PC-3 (cell line): ENCODE measurements at regions not wholly inside any gene's neighbourhood (a gene's known extent, or its start where the extent isn't known, plus 50 kb on each side); places are given as distances from the start of the nearest gene placed in this dataset.

Source experiments
- ATAC-seq: fragments of 200-7000 bp; cut with Tn5 transposase; 2 replicates; pipeline ENCODE4 v1.9.1; 2020; ENCODE audit warnings: mild to moderate bottlenecking, moderate library complexity
- BruUV-seq: library from RNA; stranded (reverse); fragments of 400-500 nt; replicated peaks from 2 replicates; lab custom pipeline; 2021; lab: Mats Ljungman, UMichigan
- CTCF ChIA-PET: fragments of 300-600 bp; sonication (Branson Sonifier 250); formaldehyde crosslinking; loops from one replicate; lab custom pipeline; 2022; ENCODE audit warnings: antibody characterized with exemption; lab: Charles Lee
- POLR2A ChIA-PET: fragments of 300-600 bp; sonication (Branson Sonifier 250); formaldehyde crosslinking; loops from one replicate; lab custom pipeline; 2022; ENCODE audit warnings: antibody characterized with exemption; ENCODE audit not compliant: unreplicated experiment; lab: Charles Lee
- DNase-seq: peaks from one replicate; pipeline ENCODE4 v3.0.0-alpha.2; 2015
- H2AFZ ChIP-seq: fragments of 300-600 bp; sonication (generic); 2 replicates; pipeline ENCODE4 v1.6.0; 2016; ENCODE audit warnings: antibody characterized with exemption, low read length
- H3F3A ChIP-seq: fragments of 300-600 bp; sonication (generic); one replicate; pipeline ENCODE4 v1.6.0; 2017; ENCODE audit warnings: antibody characterized with exemption, low read length, control low read depth, mild to moderate bottlenecking; ENCODE audit not compliant: unreplicated experiment
- H3K27ac ChIP-seq: fragments of 300-600 bp; sonication (generic); 2 replicates; pipeline ENCODE4 v1.5.1; 2016; ENCODE audit warnings: mild to moderate bottlenecking, low read length
- H3K27me3 ChIP-seq: fragments of 300-600 bp; sonication (generic); 2 replicates; pipeline ENCODE4 v1.6.1; 2016; ENCODE audit warnings: low read length, mixed read lengths
- H3K36me3 ChIP-seq: fragments of 300-600 bp; sonication (generic); 2 replicates; pipeline ENCODE4 v1.6.1; 2016; ENCODE audit warnings: low read depth, mixed run types, low read length, mixed read lengths
- H3K4me1 ChIP-seq: fragments of 300-600 bp; sonication (generic); 2 replicates; pipeline ENCODE4 v1.5.1; 2016; ENCODE audit warnings: low read length; ENCODE audit not compliant: insufficient read depth
- H3K4me2 ChIP-seq: fragments of 300-600 bp; sonication (generic); 2 replicates; pipeline ENCODE4 v1.6.0; 2016; ENCODE audit warnings: low read length
- H3K4me3 ChIP-seq: fragments of 300-600 bp; sonication (generic); 2 replicates; pipeline ENCODE4 v1.5.1; 2016; ENCODE audit warnings: mild to moderate bottlenecking, low read length, mixed read lengths
- H3K79me2 ChIP-seq: fragments of 300-600 bp; sonication (generic); 2 replicates; pipeline ENCODE4 v1.6.1; 2017; ENCODE audit warnings: low read length, mixed read lengths
- H3K9ac ChIP-seq: fragments of 300-600 bp; sonication (generic); 2 replicates; pipeline ENCODE4 v1.6.0; 2016; ENCODE audit warnings: mild to moderate bottlenecking, low read length
- H3K9me2 ChIP-seq: fragments of 300-600 bp; sonication (generic); replicated peaks from 2 replicates; pipeline ENCODE4 v1.6.1; 2016; ENCODE audit warnings: mixed run types, low read length, mixed read lengths
- H3K9me3 ChIP-seq: fragments of 300-600 bp; sonication (generic); 2 replicates; pipeline ENCODE4 v1.6.1; 2016; ENCODE audit warnings: low read length, mixed read lengths
- H4K20me1 ChIP-seq: fragments of 300-600 bp; sonication (generic); 2 replicates; pipeline ENCODE4 v1.6.1; 2016; ENCODE audit warnings: low read length, mixed read lengths
- CTCF ChIP-seq: fragments of 300-600 bp; sonication (generic); conservative IDR thresholded peaks from 2 replicates; pipeline ENCODE4 v1.5.1; 2017; ENCODE audit warnings: antibody characterized with exemption, low read depth, mild to moderate bottlenecking, low read length
- EZH2 ChIP-seq: fragments of 300-600 bp; sonication (generic); IDR thresholded peaks from one replicate; pipeline ENCODE4 v1.6.1; 2017; ENCODE audit warnings: antibody characterized with exemption, mild to moderate bottlenecking, low read length; ENCODE audit not compliant: unreplicated experiment
- EZH2phosphoT487 ChIP-seq: fragments of 300-600 bp; sonication (generic); IDR thresholded peaks from 2 replicates; pipeline ENCODE4 v1.6.1; 2018; ENCODE audit warnings: mild to moderate bottlenecking, antibody characterized with exemption, low read length, borderline replicate concordance
- intact Hi-C: fragments of 100-400 bp; cut with micrococcal nuclease; formaldehyde crosslinking; loops from 2 replicates; pipeline ENCODE4 v1.9.0; 2023

- no TSS peak for BruUV-seq
- Histone ChIP-seq H3K9me2 (no peaks in the 10 kb centered on the region), H3K27ac (no peak overlapping the region), H3K4me1 (no peaks in the 10 kb centered on the region), H3K9me3 (no peaks in the 10 kb centered on the region), H2AFZ (no peak overlapping the region), H3F3A (no peaks in the 10 kb centered on the region), H4K20me1 (no peaks in the 10 kb centered on the region), H3K27me3 (peaks cover 59% of the 10 kb centered on the region), H3K9ac (no peak overlapping the region), H3K36me3 (no peaks in the 10 kb centered on the region), H3K4me3 (no peak overlapping the region), H3K4me2 (no peak overlapping the region), H3K79me2 (no peaks in the 10 kb centered on the region)
- TF ChIP-seq EZH2phosphoT487 = no peak
- no peak for TF ChIP-seq CTCF
- TF ChIP-seq EZH2 = no peak
- ATAC-seq (no peak), DNase-seq (no peak)
- ChIA-PET CTCF (no interaction called here), POLR2A (no interaction called here)
- intact Hi-C loops = no loop called here
These were observed 197.4 kb downstream of the VAPA start for GRCh38 chr18:10111191-10111590.

GRCh38 chr18:10111944-10112343 is 198.1 kb downstream of the VAPA start:
- Histone ChIP-seq H4K20me1 (no peaks in the 10 kb centered on the region), H3F3A (no peaks in the 10 kb centered on the region), H3K9me2 (no peaks in the 10 kb centered on the region), H3K4me3 (no peak overlapping the region), H3K9ac (no peak overlapping the region), H3K4me2 (no peak overlapping the region), H3K4me1 (no peaks in the 10 kb centered on the region), H3K27ac (no peak overlapping the region), H3K27me3 (peaks cover 59% of the 10 kb centered on the region), H2AFZ (no peak overlapping the region), H3K79me2 (no peaks in the 10 kb centered on the region), H3K36me3 (no peaks in the 10 kb centered on the region), H3K9me3 (no peaks in the 10 kb centered on the region)
- intact Hi-C loops = no loop called here
- ChIA-PET CTCF (no interaction called here), POLR2A (no interaction called here)
- no TSS peak for BruUV-seq
- DNase-seq = no peak
- TF ChIP-seq CTCF = no peak
- no peak for TF ChIP-seq EZH2phosphoT487
- TF ChIP-seq EZH2 = no peak
- ATAC-seq = no peak

GRCh38 chr18:10113121-10114022 is 199.6 kb downstream of the VAPA start:
- ChIA-PET POLR2A (no interaction called here), CTCF (no interaction called here)
- no peak overlapping the region for H3K4me3 ChIP-seq
- no peak overlapping the region for H2AFZ ChIP-seq
- no peaks in the 10 kb centered on the region for H3K79me2 ChIP-seq
- H3K4me2 ChIP-seq = no peak overlapping the region
- H4K20me1 ChIP-seq = no peaks in the 10 kb centered on the region
- ATAC-seq (no peak), DNase-seq (no peak)
- H3K4me1 ChIP-seq = no peaks in the 10 kb centered on the region
- no peak overlapping the region for H3K27ac ChIP-seq
- no TSS peak for BruUV-seq
- H3K27me3 ChIP-seq = peaks cover 54% of the 10 kb centered on the region
- H3K36me3 ChIP-seq = no peaks in the 10 kb centered on the region
- no peaks in the 10 kb centered on the region for H3K9me2 ChIP-seq
- no peaks in the 10 kb centered on the region for H3F3A ChIP-seq
- TF ChIP-seq CTCF = no peak
- no peak for TF ChIP-seq EZH2phosphoT487
- TF ChIP-seq EZH2 = no peak
- intact Hi-C loops = no loop called here
- H3K9ac ChIP-seq = no peak overlapping the region
- H3K9me3 ChIP-seq = no peaks in the 10 kb centered on the region
